Right renal pelvis (tissue), 4 donors: ENCODE measurements at regions not wholly inside any gene's neighbourhood (a gene's known extent, or its start where the extent isn't known, plus 50 kb on each side); places are given as distances from the start of the nearest gene placed in this dataset.
"Not testable (repeated sequence)": the region's sequence is repeated elsewhere in the genome, so short reads cannot be mapped to it uniquely, and the experiment has no call there.

ENCODE experiments used
- DNase-seq, 4 donors: peaks; one replicate each; pipeline ENCODE4 v3.0.0-alpha.2; 2013; ENCODE audit warnings: low read depth in 4 of 4, low spot score in 3 of 4, missing footprints in 1 of 4

DNA sequence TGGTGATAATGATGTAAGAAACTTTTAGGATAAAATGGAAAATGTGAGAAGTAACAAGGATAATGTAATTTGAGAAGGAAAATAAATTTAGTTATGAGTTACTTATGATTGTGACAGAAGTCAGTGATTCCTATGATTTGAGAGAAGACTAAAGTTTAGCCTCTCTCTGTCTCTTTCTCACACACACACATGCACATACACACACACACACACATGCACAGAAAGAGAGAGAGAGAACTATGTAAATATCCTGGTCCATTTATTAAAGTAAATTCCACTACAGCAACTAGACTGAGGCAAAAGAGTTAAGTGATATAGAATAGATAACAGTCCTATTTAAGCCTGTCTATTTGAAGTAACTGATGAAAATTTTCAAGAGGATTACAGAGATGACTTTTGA is 375.2 kb downstream of the CD109 start:
- DNase-seq = no peak

DNA sequence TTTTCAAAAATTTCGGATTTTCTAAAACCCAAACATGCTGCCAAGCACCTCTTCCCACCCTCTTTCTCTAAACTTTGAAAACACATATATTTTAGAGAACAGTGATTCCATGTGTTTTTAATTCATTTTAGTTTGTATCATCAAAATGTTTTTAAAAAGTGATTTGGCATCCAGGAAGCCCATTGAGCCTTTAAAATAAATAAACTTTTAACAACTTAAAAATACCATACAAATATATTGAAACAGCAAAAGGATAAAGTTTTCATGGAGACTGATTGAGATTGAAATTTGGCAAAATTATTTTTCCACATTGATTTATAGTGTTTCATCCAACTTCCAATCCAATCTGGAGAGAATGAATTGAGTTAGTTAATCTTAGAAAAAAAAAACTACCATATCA is 374.7 kb downstream of the CD109 start:
- DNase-seq = no peak

DNA sequence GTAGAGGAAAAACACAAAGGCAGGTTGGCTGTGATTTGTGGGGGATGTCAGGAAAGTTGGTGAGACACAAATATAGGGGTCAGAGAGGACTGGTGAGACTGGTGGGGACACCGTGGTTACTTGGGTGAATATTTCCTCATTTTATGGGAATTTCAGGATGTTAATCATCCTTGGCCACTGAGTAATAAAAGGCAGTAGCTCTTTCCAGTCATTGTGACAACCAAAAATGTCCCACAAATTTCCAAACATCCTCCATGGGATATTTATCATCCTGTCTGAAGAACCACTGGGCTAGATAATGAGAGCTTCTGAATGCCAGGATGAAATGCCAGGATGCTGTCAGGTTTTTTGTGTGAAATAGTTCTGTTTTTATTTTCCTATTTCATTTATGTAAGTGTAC is 374.1 kb downstream of the CD109 start:
- no peak for DNase-seq

DNA sequence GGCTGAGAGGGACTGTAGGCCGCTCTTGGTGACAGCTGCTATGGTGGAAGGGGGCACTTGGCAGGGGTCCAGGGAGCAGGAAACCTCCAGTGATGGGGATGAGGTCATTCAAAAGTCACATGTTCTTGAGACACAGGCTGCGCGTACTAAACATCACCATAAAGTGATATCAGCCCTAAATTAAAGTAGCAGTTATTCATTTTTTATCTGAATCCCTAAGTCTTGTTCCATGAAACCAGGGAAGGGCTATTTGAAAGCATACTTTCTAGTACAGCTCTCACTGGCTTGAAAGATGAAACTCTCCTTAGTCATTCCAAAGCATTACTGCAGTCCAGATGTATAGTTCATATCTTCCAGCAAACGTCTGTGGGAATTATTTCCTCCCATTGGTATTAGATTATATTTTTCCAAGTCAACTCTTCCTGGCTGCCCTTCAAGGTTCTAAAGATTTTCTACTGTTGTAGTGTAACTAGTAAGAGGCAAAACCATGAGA is 373.1 kb downstream of the CD109 start:
- DNase-seq = no peak

DNA sequence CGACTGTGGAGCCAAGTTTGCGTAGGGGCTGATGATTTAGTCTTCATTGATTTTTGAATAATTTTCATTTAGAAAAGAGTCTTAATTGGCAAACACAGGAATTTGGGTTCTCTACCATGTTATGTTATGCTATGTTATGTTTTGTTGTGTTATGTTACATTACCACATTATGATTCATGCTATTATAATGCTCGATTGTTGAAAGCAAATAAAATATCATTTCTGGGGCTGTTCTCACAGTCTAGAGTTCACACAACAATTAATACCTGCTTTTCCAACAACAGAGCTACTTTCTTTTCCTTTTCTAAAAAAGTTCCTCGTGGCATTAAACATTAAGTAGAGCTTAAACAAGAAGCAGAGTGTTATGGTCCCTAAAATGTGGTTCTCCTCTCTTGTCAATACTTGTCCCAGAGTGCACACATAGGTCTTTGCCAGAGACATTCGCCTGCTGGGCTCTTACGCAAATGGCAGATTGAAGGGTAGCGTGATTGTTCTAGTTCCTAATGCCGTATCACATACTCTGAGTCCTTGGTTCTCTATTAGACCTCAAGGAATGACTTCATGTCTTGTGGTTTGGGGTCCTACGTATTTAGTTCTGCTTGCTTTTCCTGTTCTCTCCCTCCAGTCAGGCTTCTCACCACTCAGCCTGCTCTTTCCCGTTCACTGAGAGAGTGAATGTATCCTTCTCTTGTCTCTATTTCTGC is 370.3 kb downstream of the CD109 start:
- no peak for DNase-seq

DNA sequence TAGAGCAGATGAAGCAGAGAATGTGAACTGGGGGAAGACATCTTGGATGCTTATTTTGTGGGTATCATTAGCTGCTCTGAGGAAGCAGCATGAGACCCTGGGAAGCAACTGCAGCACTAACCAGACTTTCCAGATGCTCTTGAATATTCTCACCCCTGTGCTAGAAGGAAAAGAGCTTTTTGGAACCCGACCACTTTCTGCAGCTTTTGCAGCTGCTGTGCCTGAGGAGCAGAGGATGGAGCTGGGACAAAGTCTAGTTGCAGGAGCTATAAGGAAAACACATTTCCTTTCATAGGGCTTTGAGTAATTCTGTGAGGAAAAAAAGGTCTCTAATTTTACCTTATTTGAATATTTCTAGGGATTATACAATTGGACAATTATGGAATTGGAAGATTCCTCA is 369.7 kb downstream of the CD109 start:
- no peak for DNase-seq

DNA sequence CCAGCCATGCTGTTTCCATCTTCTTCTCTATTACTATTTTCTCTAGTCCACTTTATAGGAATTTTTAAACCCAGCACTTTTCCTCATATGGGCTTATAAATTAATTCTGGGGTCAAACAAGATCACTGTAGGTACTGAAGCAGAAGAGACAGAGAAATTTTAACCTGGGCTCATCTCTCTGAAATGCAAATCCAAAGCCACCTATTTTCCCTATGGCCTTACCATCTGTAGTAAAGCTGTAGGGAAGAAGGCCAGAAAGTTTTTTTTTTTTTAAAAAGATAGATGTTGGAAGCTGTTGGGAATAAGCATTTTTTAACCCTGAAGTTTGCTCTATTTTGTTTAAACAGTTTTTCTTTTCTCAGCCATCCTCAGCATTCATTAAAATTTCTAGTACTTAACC is 367.4 kb downstream of the CD109 start:
- DNase-seq = no peak

DNA sequence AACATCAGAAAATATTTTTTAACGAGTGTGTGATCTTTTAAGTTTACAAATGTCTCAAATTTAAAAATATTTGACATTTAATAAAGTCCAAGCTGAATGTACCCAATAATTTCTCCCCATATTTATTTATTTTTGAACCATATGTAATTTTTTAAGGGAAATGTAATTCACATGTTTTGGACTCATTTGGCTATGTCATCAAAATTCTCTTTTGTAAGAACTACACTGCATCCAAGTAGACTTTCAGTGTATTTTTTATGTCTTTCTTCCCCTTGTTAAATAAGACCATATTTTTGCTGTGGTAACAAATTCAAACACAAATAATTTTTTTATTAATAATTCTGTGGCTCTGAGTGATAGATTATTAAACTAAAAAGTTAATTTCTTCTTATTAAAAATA is 365.2 kb downstream of the CD109 start:
- no peak for DNase-seq

DNA sequence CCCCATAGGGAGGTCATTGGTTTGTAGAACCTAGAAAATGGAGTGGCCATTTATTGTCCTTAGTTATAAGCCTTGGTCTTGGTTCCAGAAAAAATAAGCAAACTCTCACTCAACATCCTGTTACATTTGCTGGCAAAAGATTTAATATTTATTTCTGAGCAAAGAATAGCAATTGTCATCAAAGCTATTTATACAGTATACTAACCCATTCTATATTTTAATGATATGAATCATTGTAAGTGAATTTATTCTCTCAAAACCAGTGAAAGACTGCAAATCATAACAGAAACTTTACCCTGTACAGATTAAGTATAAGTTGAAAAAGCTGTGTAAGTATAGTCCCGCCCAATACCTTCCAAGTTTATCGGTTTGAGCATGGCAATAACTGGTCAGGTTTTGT is 364.4 kb downstream of the CD109 start:
- no peak for DNase-seq

DNA sequence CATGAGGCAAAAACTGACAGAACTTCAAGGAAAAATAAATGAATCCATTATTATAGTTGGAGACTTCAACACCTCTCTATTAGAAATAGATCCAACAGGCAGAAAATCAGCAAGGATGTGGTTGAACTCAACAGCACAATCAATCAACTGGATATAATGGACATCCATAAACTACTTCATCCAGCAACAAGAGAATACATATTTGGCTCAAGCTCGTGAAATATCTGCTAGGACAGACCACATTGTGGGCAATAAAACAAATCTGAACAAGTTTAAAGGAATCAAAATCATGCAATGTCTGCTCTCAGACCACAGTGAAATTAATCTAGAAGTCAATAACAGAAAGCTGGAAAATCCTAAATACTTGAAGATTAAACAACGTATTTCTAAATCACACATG is 362.6 kb downstream of the CD109 start:
- no peak for DNase-seq

DNA sequence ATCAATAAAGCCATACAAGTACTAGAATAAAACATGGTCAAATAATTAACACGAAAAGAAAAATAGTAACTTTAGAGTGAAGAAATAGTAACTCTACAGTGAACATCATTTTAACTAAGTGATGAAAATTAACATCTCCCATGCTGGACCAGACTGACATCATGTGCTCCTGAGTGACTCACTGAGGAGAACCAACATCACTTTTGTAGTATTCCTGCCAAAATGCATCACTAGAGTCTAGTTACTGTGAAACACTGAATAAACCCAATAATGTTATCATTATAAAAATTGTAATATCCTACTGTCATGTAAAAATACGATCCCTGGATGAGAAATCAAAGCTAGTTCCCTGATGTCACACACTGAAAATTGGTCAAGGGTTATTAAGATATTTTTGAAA is 361.3 kb downstream of the CD109 start:
- DNase-seq = no peak

DNA sequence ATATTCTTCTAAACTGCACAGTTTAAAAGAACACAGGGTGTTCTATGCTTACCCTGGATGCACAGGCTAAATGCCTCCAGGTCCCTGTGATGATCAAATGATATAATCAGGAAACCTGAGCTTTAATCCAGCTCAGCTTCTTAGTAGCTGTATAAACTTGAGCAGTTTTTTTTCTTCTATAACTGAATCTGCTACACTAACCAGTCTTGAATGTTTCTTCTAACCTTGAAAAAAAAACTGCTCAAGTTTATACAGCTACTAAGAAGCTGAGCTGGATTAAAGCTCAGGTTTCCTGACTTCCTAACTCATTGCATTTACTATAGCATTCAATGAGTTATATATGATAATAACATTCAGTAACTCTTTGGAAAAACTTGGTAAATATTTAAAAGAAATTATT is 358.2 kb downstream of the CD109 start:
- DNase-seq = no peak

DNA sequence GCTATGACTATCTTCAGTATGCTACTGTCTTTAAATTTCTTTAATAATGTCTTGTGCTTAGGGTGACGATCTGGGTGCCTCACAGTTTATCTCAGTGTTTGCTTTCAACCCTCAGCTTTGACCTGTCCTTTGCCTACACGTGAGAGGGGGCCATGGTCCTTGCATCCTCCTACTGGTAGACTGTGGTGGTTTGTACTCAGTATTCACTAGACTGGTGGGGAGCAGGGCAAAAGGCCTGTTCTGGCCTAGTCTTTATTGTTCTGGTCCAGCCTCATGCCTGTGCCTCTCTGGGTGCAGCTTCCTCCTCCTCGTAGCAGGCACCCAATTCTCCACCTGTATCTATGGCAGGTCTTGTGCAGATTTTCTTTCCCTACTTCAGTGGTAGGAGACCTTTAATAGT is 354.9 kb downstream of the CD109 start:
- DNase-seq = no peak

DNA sequence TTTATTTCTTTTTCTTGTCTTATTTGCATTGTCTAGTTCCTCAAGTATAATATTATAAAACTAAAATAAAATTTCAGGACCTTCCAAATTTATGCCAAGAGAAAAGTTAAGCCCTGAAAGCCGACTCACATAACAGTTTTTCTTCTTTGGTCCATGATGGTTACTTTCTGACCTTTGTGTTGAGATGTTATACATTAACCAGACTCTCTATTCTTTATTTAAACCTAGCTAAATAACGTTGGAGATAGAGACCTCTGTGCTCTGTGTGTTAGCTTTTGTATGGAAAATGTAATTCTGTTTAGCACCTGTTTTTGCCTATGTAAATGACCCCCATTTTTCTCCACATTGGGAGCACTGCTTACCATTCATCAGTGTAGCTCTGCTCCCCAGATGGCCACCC is 352.4 kb downstream of the CD109 start:
- no peak for DNase-seq

DNA sequence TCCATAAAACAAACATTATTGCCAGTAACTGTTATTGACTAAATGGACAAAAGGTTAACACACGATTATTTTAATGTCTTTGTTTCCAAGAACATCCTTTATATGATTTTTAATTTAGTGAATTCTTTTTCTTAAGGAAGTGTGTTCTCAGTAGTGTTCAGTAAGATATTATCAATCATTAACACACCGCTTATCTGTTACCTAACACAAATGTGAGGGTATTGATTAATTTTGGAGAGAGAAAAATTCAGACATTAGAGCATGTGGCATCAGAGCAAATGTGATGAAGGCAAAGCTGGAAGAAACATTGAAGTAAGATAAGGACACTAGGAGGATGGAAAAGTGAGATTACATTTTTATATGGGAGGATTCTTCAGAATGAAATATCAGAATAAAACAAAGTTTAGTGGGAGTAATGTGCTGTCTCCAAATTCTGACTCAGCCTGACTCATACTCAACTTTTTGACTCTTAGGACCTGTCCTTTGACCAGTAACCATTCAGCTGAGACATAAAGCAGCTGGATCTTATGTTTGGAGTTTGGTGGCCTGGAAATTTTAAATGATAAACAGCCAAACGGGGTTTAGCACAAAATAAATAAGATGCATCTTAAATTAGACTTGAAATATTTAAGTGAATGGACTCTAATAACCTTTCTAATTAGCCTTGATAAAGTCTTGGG is 348.6 kb downstream of the CD109 start:
- DNase-seq = peak in 2 of 4 donors; percentile 10 to 15

DNA sequence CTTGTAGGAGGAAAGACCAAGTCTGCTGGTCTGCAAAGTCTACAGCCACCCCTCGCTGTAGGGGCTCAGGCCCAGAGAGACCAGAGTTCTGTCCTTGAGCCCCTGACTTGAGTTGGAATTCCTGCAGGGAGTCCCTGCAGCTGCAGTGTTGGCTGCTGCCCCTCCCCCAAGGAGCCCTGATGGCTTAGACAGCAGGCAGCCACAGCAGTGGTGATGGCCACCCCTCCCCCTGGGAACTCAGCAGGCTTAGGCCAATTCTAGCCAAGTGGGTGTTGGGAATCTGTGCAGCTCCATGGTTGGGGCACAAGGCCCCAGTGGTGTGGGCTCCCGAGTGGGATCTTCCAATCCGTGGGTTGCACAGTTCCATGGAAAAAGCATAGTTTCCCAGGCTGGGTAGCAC is 345.4 kb downstream of the CD109 start:
- DNase-seq = no peak

DNA sequence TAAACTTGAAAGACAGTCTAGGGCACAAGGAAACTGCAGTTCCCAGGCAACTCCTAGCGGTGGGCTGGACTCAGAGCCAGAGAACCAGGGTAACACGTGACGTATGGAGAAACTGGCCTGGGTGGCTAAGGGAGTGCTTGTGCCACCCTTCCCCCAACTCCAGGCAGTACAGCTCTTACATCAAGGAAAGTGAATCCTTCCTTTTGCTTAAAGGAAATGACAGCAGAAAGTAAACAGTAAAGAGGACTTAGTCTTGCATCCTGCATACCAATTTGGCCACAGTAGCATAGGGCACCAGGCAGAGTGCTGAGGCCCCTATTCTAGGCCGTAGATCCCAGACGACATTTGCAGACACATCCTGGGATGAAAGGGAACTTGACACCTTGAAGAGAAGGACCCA is 322.8 kb downstream of the CD109 start:
- DNase-seq = no peak

DNA sequence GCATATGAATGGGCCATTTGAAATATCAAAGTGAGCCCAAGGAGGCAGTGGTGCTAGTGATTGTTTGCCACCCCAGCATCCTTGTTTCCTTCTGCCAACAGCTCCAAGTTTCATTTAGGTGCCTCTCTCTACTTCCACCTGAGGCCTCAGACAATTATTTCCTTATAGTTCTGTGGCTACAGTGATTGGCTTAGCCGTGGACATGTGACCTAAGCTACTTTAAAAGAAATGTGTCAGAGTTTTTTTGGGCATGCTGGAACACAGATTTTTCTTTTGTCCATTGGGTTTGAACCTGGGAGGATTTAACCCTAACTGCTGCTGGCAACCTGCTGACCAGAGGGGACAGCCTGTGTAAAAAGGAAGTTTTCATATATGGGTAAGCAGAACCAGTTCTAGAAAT is 319.4 kb downstream of the CD109 start:
- no peak for DNase-seq

DNA sequence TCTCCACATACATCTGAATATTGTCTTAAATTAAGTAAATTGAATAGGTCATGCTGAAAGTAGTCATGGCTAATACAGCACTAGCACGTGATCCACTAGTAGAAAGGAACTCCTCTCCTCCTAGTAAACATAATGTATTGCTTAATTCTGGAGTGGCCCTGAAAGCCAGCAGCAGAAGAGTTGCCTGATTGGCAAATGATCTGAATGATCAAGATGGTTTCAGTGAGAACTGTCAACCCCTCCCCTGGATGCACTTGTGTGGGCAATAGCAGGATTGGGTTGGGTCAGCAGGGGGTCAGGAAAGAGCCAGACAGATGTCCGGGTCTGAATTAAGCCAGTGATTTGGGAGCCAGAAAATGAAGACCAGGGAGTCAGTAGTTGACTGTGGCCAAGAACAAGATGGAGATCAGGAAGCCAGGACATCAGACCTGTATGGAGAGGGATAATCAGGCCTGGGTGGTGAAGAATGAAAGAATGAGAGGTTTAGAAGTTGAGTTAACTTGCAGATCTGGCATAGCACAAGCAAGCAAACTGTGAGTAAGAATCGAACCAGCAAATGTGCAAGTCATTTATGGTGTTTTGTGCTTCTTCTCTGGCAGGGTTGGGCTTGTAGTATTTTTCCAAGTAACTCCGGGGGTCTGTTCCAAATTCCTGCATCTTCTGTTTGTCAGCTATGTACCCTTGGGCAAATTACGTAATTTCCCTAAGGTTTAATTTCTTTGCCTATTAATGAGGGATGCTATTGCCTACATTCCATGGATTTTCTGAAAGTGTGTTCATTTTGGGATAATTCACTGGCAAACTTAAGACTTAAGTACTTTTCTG is 304.9 kb downstream of the CD109 start:
- no peak for DNase-seq

DNA sequence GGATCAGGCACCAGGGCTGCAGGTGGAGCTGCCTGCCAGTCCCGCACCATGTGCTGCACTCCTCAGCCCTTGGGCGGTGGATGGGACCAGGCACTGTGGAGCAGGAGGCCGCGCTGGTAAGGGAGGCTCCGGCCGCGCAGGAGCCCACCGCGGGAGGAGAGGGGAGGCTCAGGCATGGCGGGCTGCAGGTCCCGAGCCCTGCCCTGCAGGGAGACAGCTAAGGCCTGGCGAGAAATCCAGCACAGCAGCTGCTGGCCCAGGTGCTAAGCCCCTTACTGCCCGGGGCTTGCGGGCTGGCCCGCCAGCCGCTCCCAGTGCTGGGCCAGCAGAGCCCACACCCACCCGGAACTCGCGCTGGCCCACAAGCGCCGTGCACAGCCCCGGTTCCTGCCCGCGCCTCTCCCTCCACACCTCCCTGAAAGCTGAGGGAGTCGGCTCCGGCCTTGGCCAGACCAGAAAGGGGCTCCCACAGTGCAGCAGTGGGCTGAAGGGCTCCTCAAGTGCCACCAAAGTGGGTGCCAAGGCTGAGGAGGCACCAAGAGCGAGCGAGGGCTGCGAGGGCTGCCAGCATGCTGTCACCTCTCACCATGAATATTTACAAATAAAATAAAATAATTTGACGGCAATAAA is 294.7 kb downstream of the CD109 start:
- DNase-seq = not testable (repeated sequence)

DNA sequence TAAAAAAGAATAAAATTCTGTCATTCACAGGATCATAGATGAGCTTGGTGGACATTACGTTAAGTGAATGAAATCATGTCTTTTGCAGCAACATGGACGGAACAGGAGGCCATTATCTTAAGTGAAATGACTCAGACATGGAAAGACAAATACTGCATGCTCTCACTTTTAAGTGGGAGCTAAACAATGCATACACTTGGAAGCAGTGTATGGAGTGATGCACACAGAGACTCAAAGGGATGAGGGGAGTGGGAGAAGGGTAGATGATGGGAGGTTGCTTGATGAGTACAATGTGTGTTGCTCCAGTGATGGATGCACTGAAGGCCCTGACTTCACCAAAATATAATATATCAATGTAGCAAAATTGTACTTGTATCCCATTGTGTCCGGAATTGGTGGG is 293.4 kb downstream of the CD109 start:
- DNase-seq = no peak
